T-helper 2 cell (primary cell): ENCODE measurements at regions not wholly inside any gene's neighbourhood (a gene's known extent, or its start where the extent isn't known, plus 50 kb on each side); places are given as distances from the start of the nearest gene placed in this dataset.
"Not testable (repeated sequence)": the region's sequence is repeated elsewhere in the genome, so short reads cannot be mapped to it uniquely, and the experiment has no call there.

Source experiments
- DNase-seq, 5 experiments: peaks; one replicate each; pipeline versions ENCODE4 v3.0.0 to v3.0.0-alpha.2; 2012 to 2022

- DNase-seq: no peak
Measured at GRCh38 chr12:128026696-128027574, 240.0 kb upstream of the TMEM132C start.

DNA sequence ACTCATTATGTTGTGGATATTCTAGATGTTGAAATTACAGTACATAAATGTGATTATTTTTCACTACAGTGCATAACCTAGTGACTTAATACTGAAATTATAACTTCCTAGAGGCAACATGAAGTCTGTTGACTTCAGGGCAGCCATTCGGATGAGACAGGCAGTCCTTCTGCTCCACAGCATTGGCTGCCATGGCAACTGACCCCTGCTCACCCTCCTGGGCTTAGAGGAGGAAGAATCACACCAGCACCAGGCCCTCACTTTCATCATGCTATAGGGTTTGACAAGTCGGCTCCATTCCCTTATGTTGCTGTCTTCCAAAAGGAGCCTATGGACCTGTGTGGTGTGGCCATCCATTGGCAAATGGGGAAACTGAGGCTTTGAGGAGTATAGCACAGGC is 233.5 kb upstream of the TMEM132C start:
- no peak for DNase-seq

DNA sequence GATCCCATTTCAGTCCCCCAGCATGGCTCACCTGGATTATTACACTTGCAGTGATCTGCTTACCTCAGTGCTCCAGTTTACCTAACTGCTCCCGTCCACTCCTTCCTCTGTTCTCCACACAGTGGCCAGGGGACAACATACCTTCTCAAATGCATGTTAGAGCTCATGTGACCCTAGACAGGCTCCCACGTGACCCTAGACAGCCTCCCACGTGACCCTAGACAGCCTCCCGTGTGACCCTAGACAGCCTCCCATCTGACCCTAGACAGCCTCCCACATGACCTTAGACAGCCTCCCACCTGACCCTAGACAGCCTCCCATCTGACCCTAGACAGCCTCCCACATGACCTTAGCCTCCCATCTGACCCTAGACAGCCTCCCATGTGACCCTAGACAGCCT is 226.0 kb upstream of the TMEM132C start:
- DNase-seq: no peak

- not testable (repeated sequence) for DNase-seq
Measured at GRCh38 chr12:128042283-128042682, 224.7 kb upstream of the TMEM132C start.

DNA sequence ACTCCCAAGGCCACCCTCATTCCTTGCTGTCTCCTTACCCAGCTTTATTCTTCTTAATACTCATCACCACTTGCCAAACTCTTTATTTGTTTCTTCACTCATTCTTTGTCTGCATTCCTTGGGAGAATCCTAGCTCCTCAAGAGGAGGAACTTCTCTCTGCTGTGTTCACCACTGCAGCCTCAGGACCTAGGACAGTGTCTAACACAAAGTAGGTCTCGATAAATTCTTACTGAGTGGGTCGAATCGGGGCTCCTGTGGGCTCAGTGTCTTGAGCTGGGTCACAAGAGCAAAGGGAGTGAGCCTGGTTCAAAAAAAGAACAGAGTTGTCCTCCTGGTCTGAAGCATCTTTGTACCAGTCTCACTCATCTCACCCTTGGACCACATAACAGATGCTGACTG is 224.1 kb upstream of the TMEM132C start:
- no peak for DNase-seq

GRCh38 chr12:128043317-128043716 is 223.7 kb upstream of the TMEM132C start:
- DNase-seq: no peak

DNA sequence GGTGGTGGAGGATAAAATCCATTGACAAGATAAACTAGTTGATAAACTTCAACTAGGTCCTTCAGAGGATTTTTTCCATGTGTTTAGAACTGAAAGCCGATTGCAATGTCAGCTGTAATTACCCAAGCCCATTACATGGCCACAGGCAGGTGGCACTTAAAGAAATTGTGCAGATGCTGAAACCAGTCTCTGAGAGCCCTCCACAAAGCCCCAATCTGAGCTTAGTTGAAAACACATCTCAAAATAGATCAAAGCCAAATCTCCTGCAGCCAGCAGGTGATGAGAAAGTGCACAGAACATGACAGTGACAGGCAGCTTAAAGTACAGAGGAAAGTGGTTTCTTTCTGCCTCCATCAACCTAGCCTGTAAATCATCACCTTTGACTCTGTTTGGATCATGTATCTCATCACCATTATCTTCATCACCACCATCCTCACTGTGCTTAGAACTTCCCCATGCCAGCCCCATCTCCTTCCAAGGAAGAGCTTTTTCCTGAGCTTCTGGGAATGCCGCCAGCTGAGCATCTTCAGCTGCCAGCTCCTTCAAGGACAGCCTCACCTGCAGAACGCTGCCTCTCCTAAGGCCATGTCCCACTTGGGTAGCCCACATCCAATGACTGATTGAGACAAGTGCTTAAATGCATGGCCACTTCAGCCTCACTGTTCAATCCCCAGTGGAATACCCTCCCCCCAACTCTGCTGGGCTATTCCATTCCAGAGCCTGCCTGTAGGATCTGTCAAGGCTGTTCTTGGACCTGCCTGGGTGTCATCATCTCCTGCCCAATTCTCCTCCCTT is 219.5 kb upstream of the TMEM132C start:
- no peak for DNase-seq

DNA sequence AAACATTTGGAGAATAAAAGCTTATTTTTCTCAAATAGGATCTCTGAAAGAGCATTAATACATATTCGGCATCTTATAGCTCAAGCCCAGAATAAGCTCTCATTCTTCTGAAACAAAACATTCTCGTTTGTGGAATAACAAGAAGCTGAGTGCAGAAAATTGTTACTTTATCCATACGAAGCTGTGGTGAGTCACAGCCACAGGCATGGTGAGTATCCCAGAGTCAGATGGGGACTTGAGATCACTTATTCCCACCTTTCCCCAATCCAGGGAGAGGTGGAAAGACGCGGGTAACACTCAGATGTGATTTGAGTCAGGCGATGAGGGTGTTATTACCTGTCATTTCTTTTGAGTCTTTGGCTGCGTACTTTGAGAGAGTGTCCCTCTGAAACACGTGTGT is 214.6 kb upstream of the TMEM132C start:
- no peak for DNase-seq

DNA sequence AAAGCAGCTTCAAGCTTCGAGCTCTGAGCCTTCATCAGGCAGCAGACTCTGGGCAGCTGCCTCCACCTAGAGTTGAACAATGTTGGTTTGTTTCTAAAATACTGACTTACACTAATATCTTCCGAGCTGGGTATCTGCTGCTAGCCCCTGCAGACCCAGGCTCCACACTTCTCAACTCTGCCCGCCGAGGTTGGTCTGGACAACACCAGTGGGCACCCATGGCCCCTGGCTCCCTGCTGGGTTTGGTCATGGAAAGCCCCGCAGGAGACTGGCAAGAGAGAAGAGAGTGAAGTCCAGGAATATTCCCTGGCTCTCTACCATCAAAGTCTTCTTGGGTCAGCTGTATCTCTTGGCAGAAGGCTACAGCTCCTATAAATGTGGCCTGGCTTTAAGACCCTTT is 214.2 kb upstream of the TMEM132C start:
- DNase-seq: no peak

DNA sequence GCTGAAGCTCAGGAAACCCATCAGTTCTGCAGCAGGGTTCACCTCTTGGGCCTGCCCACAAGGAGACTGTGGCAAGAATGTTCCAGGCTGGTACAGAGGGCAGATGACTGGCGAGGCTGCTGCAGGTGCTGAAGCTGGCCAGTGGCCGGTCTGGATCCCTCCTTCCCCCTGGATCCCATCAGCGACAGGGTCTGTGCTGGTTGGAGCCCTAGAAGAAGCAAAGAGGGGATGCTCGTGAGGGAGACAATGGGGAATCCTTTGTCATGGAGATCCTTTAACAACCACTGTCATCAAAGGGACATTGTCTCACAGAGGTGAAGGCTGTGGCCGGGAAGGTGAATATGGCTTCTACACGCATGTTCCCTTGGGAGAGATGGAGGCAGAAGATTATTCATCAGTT is 211.4 kb upstream of the TMEM132C start:
- DNase-seq: no peak

DNA sequence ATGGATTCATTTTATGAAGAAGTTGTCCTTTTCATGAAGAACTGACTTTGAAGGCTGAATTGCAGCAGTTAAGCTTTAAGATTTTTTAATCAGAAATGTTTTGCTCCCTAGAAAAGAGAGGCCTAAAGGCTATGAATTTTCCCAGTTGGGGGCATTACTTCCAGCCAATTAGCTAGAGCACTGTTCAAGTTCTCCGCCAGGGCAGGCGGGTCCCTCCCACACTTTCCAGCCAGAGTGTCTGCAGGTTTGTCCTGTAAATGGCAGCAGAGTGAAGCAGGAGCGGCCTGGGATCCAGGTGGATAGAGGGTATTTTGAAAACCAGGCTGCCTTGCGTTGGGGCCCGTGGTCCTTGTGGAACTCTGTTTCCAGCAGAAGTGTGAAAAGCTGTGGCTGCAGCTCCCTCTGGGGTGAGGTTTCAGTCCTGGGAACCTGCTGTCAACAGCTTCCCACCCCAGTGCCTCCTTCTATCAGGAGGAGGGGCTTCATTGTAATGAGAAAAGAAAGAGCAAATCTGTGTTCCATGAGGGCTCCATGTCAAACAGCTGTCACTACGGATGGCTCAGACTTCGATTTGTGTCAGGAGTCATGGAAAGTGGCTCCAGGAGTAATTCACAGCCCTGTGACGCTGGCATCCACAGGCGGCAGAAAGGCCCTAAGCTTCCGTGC is 210.7 kb upstream of the TMEM132C start:
- DNase-seq: no peak

- DNase-seq: no peak
Measured at GRCh38 chr12:128057586-128057985, 209.4 kb upstream of the TMEM132C start.

DNA sequence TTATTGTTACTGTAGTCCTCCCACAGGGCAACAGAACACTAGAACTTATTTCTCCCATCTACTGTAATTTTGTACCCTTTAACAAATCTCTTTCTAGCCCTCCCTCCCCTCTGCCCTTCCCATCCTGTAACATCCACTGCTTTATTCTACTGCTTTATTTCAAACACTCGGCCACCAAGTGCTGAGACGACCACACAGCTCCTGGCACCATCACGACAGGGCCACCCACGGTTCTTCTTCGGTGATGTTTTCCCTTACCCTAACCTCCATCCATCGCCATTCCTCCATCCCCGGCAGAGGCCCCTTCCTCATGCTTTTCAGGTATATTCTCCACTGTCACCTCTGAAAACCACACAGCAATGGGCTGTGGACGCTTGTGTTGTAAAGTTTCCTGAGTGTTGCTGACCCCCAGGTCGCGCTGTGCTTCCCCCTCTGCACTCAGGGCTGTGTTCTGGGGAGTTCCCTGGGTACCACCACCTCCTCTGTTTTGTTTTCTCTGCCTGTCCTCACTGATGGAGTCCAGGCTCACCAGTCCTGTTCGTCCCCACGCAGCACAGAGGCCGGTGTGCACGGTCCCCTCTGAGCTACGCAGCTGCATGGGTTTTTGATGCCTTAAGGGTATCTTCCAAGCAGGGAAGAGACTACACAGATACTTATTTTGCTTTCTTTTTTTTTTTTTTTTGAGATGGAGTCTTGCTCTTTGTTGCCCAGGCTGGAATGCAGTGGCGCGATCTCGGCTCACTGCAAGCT is 207.2 kb upstream of the TMEM132C start:
- DNase-seq: no peak

DNA sequence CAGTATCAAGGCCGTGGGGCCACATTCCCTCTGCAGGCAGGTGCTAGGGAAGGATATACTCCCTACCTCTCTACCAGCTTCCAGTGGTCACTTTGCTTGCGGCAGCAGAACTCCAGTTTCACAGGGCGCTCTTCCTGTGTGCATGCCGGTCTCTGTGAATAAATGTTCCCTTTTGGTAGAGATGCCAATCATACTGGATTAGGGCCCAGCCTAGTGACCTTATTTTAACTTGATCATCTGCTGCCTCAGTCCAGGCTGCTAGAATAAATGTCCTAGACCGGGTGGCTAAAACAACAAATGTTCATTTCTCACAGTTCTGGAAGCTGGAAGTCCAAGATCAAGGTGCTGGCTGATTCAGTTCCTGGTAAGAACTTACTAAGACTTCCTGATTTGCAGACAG is 198.8 kb upstream of the TMEM132C start:
- no peak for DNase-seq

- DNase-seq: peak in 1 of 5 experiments; percentile 28
Measured at GRCh38 chr12:128069359-128069997, 197.5 kb upstream of the TMEM132C start.

GRCh38 chr12:128073937-128074336 is 193.0 kb upstream of the TMEM132C start:
- no peak for DNase-seq

DNA sequence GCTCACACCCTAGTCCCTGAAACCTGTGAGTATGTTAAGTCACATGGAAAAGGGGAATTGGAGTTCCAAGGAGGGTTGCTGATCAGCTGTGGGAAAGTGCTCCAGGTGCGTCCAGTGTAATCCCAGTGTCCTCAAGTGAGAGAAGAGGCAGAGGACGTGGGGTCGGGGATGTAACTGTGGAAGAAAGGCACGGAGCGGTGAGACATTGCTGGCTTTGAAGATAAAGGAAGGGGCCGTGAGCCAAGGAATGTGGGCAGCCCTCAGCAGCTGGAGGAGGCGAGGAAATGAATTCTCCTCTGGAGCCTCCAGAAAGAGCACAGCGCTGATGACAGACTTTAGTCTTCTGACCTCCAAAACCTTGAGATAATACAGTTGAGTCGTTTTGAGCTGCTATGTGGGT is 191.6 kb upstream of the TMEM132C start:
- DNase-seq: no peak

DNA sequence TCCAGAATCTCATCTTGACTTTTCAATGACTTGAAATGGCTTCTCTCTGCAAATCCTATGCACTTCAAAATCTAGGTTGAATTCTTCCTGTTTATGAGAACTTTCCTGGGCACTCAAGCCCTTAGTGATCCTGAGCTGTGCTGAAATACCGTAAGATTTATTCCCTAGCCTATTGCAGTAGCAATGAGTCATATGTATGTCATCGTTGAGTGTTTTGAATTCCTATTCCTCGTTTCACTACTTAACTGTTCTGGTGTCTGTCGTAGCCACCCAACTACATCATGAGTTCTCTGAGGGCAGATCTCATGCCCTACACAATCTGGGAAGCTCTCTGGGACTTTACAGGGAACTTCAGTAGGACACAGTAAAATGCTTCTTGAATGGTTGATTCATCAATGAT is 190.8 kb upstream of the TMEM132C start:
- DNase-seq: no peak

DNA sequence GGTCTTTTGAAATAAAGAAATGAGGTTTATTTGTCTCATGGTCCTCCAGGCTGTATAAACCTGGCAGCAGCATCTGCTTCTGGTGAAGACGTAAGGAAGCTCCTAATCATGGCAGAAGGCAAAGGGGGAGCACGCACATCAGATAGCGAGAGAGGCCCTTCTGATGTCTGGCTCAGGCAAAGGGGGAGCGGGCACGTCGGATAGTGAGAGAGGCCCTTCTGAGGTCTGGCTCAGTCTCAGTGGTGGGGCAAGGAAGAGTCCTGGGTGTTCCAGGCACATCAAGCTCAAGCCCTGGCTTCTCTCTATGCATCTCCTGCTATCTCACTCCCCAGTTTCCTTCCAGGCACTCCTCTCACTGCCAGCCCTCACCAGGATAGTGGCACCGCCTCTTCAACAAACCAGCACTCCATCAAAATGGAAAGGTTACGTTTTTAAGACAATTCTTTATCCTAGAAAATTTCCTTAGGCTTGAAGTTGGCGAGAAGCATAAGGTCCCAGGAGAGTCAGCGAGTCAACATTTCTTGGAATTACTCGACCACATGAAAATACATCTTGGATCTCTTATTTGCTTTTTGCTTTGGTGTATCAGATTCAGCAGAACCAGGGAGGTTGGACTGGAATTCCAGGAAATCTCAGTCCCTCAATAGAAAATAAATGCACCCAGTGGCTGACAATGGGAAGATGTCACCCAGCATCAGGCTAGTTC is 189.6 kb upstream of the TMEM132C start:
- no peak for DNase-seq

- DNase-seq: no peak
Measured at GRCh38 chr12:128077917-128078298, 189.1 kb upstream of the TMEM132C start.

- DNase-seq: no peak
Measured at GRCh38 chr12:128078301-128078971, 188.5 kb upstream of the TMEM132C start.
